Astrocyte (in vitro differentiated cells and primary cell): ENCODE measurements at regions not wholly inside any gene's neighbourhood (a gene's known extent, or its start where the extent isn't known, plus 50 kb on each side); places are given as distances from the start of the nearest gene placed in this dataset.

Source experiments
- CTCF ChIP-seq: IDR thresholded peaks from 2 replicates; pipeline ENCODE4 v1.5.1; 2011; ENCODE audit warnings: low read depth, mild to moderate bottlenecking, inconsistent platforms, low read length, moderate library complexity; ENCODE audit not compliant: insufficient read depth
- EZH2 ChIP-seq: IDR thresholded peaks from 2 replicates; pipeline ENCODE4 v1.6.1; 2012; ENCODE audit warnings: mild to moderate bottlenecking, low read length, inconsistent platforms; ENCODE audit not compliant: insufficient read depth

DNA sequence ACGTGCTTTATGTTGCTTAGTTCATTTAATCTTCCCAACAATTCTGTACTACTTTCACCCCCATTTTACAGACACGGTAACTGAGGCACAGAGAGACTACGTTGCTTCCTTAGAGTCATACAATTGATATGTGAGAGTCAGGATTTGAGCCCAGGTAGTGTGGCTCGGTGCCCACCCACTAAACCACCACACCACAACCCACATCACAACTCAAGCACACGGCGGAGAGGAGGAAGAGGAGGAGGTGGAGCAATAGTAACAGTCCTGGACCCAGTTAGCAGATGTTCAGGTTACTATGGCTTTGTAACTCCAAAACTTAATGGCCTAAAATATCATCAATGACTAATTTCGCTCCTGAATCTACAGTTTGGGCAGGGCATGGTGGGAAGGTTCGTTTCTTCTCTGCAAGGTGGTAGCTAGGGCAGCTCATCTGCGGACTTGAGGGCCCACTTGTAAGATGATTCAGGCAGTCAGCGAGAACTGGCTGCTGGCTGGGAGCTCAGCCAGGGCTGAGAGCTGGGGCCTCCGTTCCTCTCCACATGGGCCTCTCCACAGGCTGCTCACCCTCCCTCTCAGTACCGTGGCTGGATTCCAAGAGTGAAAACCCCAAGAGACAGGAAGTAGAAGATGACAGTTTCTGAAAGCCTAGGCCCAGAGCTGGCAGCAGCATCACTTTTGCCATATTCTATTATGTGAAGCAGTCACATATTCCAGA lies 167.1 kb downstream of the ZFP36L2 start:
- no peak for TF ChIP-seq CTCF
- no peak for TF ChIP-seq EZH2
